ENCODE measurements at regions not wholly inside any gene's neighbourhood (a gene's known extent, or its start where the extent isn't known, plus 50 kb on each side); places are given as distances from the start of the nearest gene placed in this dataset.

DNA sequence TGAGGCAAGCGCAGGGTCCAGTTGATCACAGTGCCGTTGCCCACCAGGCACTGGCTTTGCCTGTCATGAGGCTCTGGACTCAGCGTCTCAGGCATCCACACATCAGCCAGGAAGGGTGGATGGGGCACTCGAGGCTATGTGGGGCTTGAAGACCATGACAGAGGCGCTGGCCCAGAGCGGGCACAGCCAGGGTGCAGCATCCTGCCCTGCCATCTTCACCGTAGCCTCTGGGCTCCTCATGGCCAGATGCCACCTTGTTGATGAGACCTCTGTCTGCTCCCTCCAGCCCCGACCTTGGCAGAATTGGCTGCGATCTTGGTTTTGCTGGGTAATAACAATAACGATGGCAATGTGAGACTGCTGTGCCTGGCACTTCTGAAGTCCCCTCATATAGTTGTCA lies 404.2 kb upstream of the IRX2 start:
- no peaks in the 10 kb centered on the region for H4K20me1 ChIP-seq (replicated peaks; ENCODE audit: control insufficient read depth, insufficient read depth, low read length)
- 2% methylated on average over 10 of the region's 10 CpGs for WGBS (ENCODE audit: insufficient coverage, low coverage, missing lambda C conversion rate)
- H2AFZ ChIP-seq (ENCODE audit: low read depth, low read length) = no peak overlapping the region
- in situ Hi-C loops (cut with MboI) (no loop called here), intact Hi-C loops (cut with micrococcal nuclease) (no loop called here)
- TF ChIP-seq, protein P1, sequence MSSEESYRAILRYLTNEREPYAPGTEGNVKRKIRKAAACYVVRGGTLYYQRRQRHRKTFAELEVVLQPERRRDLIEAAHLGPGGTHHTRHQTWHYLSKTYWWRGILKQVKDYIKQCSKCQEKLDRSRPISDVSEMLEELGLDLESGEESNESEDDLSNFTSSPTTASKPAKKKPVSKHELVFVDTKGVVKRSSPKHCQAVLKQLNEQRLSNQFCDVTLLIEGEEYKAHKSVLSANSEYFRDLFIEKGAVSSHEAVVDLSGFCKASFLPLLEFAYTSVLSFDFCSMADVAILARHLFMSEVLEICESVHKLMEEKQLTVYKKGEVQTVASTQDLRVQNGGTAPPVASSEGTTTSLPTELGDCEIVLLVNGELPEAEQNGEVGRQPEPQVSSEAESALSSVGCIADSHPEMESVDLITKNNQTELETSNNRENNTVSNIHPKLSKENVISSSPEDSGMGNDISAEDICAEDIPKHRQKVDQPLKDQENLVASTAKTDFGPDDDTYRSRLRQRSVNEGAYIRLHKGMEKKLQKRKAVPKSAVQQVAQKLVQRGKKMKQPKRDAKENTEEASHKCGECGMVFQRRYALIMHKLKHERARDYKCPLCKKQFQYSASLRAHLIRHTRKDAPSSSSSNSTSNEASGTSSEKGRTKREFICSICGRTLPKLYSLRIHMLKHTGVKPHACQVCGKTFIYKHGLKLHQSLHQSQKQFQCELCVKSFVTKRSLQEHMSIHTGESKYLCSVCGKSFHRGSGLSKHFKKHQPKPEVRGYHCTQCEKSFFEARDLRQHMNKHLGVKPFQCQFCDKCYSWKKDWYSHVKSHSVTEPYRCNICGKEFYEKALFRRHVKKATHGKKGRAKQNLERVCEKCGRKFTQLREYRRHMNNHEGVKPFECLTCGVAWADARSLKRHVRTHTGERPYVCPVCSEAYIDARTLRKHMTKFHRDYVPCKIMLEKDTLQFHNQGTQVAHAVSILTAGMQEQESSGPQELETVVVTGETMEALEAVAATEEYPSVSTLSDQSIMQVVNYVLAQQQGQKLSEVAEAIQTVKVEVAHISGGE (CRISPR knock-in tag; IDR thresholded peaks at IDR 0.05) = no peak
- TF ChIP-seq, protein P2, sequence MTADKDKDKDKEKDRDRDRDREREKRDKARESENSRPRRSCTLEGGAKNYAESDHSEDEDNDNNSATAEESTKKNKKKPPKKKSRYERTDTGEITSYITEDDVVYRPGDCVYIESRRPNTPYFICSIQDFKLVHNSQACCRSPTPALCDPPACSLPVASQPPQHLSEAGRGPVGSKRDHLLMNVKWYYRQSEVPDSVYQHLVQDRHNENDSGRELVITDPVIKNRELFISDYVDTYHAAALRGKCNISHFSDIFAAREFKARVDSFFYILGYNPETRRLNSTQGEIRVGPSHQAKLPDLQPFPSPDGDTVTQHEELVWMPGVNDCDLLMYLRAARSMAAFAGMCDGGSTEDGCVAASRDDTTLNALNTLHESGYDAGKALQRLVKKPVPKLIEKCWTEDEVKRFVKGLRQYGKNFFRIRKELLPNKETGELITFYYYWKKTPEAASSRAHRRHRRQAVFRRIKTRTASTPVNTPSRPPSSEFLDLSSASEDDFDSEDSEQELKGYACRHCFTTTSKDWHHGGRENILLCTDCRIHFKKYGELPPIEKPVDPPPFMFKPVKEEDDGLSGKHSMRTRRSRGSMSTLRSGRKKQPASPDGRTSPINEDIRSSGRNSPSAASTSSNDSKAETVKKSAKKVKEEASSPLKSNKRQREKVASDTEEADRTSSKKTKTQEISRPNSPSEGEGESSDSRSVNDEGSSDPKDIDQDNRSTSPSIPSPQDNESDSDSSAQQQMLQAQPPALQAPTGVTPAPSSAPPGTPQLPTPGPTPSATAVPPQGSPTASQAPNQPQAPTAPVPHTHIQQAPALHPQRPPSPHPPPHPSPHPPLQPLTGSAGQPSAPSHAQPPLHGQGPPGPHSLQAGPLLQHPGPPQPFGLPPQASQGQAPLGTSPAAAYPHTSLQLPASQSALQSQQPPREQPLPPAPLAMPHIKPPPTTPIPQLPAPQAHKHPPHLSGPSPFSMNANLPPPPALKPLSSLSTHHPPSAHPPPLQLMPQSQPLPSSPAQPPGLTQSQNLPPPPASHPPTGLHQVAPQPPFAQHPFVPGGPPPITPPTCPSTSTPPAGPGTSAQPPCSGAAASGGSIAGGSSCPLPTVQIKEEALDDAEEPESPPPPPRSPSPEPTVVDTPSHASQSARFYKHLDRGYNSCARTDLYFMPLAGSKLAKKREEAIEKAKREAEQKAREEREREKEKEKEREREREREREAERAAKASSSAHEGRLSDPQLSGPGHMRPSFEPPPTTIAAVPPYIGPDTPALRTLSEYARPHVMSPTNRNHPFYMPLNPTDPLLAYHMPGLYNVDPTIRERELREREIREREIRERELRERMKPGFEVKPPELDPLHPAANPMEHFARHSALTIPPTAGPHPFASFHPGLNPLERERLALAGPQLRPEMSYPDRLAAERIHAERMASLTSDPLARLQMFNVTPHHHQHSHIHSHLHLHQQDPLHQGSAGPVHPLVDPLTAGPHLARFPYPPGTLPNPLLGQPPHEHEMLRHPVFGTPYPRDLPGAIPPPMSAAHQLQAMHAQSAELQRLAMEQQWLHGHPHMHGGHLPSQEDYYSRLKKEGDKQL (CRISPR knock-in tag; IDR thresholded peaks at IDR 0.05; ENCODE audit: borderline replicate concordance) = no peak
- TF ChIP-seq ZNF347 (CRISPR knock-in tag; IDR thresholded peaks at IDR 0.05; ENCODE audit: low read depth) (no peak), DMBX1 (CRISPR knock-in tag; IDR thresholded peaks at IDR 0.05; ENCODE audit: borderline replicate concordance) (no peak), NR2C1 (IDR thresholded peaks at IDR 0.05) (no peak), NR2C1 (tag; IDR thresholded peaks at IDR 0.05) (no peak)
- H3K36me3 ChIP-seq (ENCODE audit: control insufficient read depth, insufficient read depth, low read length) = no peaks in the 10 kb centered on the region
- no peaks in the 10 kb centered on the region for H3K9me1 ChIP-seq (ENCODE audit: control insufficient read depth, insufficient read depth, low read length)
- no peaks in the 10 kb centered on the region for H3K9me3 ChIP-seq (replicated peaks; ENCODE audit: control insufficient read depth, insufficient read depth, low read depth, low read length)
- ATAC-seq = no peak
- H3K79me2 ChIP-seq (ENCODE audit: control insufficient read depth, insufficient read depth, low read length) = no peaks in the 10 kb centered on the region
- no peak overlapping the region for H3K4me2 ChIP-seq (ENCODE audit: insufficient read depth, low read length)
- ChIA-PET POLR2A (no interaction called here), CTCF (ENCODE audit: low intra/inter-chr PET ratio) (no interaction called here)
- FAIRE-seq = no peak
- no peak overlapping the region; a peak in 1 of 4 replicates for H3K9ac ChIP-seq (ENCODE audit: insufficient read depth in 1 of 2, low read depth in 2 of 2, low read length in 2 of 2)
- H3K4me1 ChIP-seq (replicated peaks in 1 of 2; ENCODE audit: control insufficient read depth in 2 of 2, insufficient read depth in 2 of 2, low read length in 2 of 2) = no peaks in the 10 kb centered on the region
- peaks cover 0 to 28% of the 10 kb centered on the region in 2 experiments; a peak in 4 of 5 replicates for H3K27me3 ChIP-seq (ENCODE audit: control insufficient read depth in 2 of 2, insufficient read depth in 2 of 2, low read length in 2 of 2)
- H3K4me3 ChIP-seq = no peak overlapping the region
- no peak overlapping the region for H3K27ac ChIP-seq (ENCODE audit: extremely low read depth, low read depth, low read length)
- no TSS peak for BruUV-seq (replicated peaks)
- no peak for DNase-seq (ENCODE audit: extremely low read depth in 1 of 4, low spot score in 3 of 4)
